ENCODE measurements at regions not wholly inside any gene's neighbourhood (a gene's known extent, or its start where the extent isn't known, plus 50 kb on each side); places are given as distances from the start of the nearest gene placed in this dataset.

DNA sequence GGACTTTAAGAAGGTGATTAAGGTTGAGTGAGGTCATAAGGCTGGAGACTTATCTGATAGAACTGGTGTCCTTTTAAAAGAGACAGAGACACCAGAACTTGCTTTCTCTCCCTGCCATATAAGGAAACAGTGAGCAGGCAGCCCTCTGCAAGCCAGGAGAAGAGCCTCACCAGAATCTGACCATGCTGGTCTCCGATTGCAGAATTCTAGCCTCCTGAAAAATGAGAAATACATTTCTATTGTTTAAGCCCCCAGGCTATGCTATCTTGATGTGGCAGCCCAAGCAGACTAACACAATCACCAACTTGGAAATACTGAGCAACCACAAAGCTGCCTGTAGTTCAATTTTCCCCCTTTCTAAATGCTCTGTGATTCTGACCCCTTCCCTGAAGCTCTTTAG lies 161.4 kb upstream of the RARB start:
- Histone ChIP-seq H4K20me1 (ENCODE audit: insufficient read depth, low read length) (no peaks in the 10 kb centered on the region), H2AFZ (ENCODE audit: low read length) (no peak overlapping the region), H3K27me3 (ENCODE audit: insufficient read depth, low read length) (no peaks in the 10 kb centered on the region)

DNA sequence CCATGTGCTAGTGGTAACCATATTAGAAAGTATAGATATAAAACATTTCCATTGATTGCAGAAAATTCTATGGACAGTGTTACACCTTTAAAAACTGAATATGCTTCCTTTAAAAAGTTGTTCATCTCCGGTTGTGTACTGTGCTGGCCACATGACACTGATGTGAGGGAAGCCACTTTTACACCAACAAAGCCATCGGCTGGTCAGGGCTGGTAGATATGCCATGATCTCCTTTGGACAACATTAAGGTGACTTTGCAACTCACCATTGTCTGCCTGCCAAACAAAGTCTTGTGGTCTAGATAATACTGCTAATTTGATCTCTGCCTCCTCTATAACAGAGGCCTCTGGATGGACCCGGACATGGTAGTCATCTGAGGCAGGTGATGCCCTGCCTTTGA lies 156.0 kb upstream of the RARB start:
- no peak overlapping the region for H3K4me2 ChIP-seq (ENCODE audit: insufficient read depth, low read length)

More for the DNA sequence above, 161.4 kb upstream of the RARB start:
- DNase-seq (ENCODE audit: insufficient read length, low spot score, missing footprints), result no peak
- Histone ChIP-seq H3K36me3 (ENCODE audit: insufficient read depth, low read length) (no peaks in the 10 kb centered on the region), H3K4me2 (ENCODE audit: insufficient read depth, low read length) (no peak overlapping the region), H3K4me1 (ENCODE audit: insufficient read depth, low read length) (no peaks in the 10 kb centered on the region), H3K79me2 (ENCODE audit: insufficient read depth, low read length) (no peaks in the 10 kb centered on the region), H3K4me3 (ENCODE audit: insufficient read depth, low read length) (no peak overlapping the region), H3K9me3 (ENCODE audit: low read depth, low read length) (no peaks in the 10 kb centered on the region), H3K27ac (ENCODE audit: low read depth, low read length) (no peak overlapping the region)
- TF ChIP-seq CTCF (IDR thresholded peaks at IDR 0.05; ENCODE audit: extremely low read depth, low read depth, low read length), result no peak

DNA sequence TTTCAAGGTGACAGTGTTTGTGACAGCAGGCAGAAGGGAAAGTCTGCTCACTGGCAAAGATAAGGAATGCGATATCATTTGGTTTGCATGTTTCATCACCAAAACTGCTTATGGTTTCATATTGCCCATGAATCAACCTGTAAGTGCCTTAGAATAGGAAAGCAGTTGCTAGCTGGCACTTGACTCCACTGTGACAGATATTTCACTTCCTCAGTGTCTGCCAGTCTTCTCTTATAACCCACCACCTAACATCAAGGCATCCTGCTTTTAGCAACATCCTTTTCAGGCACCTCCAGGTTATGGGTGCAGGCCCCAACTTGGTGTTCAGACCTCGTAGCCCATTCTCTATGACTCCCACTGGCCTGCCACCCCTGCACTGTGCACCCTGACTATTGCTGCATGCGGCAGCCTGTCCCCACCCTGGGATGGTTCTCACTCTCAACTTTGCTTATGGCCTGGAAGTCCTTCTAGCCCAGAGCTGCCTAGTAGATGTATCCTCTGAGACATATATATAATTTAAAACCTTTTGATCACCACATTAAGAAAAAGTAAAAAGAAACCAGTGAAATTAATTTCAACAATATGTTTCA lies 154.4 kb upstream of the RARB start:
- no peaks in the 10 kb centered on the region for H3K79me2 ChIP-seq (ENCODE audit: insufficient read depth, low read length)
- no peaks in the 10 kb centered on the region for H4K20me1 ChIP-seq (ENCODE audit: insufficient read depth, low read length)
- H3K36me3 ChIP-seq (ENCODE audit: insufficient read depth, low read length), result no peaks in the 10 kb centered on the region
- H3K9me3 ChIP-seq (ENCODE audit: low read depth, low read length), result no peaks in the 10 kb centered on the region
- H3K4me1 ChIP-seq (ENCODE audit: insufficient read depth, low read length), result no peaks in the 10 kb centered on the region
- DNase-seq (ENCODE audit: insufficient read length, low spot score, missing footprints), result no peak
- H3K27ac ChIP-seq (ENCODE audit: low read depth, low read length), result no peak overlapping the region
- H3K4me3 ChIP-seq (ENCODE audit: insufficient read depth, low read length), result no peak overlapping the region
- H3K27me3 ChIP-seq (ENCODE audit: insufficient read depth, low read length), result no peaks in the 10 kb centered on the region
- no peak overlapping the region for H2AFZ ChIP-seq (ENCODE audit: low read length)
- no peak overlapping the region for H3K4me2 ChIP-seq (ENCODE audit: insufficient read depth, low read length)
- TF ChIP-seq CTCF (IDR thresholded peaks at IDR 0.05; ENCODE audit: extremely low read depth, low read depth, low read length), result no peak

More for the DNA sequence above, 156.0 kb upstream of the RARB start:
- Histone ChIP-seq H2AFZ (ENCODE audit: low read length) (no peak overlapping the region), H4K20me1 (ENCODE audit: insufficient read depth, low read length) (no peaks in the 10 kb centered on the region), H3K36me3 (ENCODE audit: insufficient read depth, low read length) (no peaks in the 10 kb centered on the region), H3K79me2 (ENCODE audit: insufficient read depth, low read length) (no peaks in the 10 kb centered on the region), H3K9me3 (ENCODE audit: low read depth, low read length) (no peaks in the 10 kb centered on the region), H3K27me3 (ENCODE audit: insufficient read depth, low read length) (no peaks in the 10 kb centered on the region), H3K4me1 (ENCODE audit: insufficient read depth, low read length) (no peaks in the 10 kb centered on the region), H3K27ac (ENCODE audit: low read depth, low read length) (no peak overlapping the region), H3K4me3 (ENCODE audit: insufficient read depth, low read length) (no peak overlapping the region)
- no peak for DNase-seq (ENCODE audit: insufficient read length, low spot score, missing footprints)
- TF ChIP-seq CTCF (IDR thresholded peaks at IDR 0.05; ENCODE audit: extremely low read depth, low read depth, low read length), result no peak

DNA sequence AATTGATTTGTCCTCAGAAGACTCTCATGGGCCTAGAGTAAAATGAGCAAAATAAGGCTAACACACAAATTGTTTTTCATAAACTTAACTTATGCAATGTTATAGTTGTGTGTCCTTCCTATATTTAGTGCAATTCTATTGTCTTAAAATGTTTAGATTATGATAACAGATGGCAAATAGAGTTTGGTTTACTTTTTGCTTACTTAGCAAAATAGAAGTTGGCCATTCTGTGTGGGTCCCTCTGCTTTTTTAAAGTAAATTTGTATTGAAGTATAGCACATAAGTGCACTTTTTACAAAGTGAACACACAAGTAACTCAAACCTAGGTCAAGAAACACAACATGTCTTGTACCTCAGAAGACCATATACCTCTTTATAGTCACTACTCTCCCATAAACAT lies 150.6 kb upstream of the RARB start:
- Histone ChIP-seq H3K4me1 (ENCODE audit: insufficient read depth, low read length) (no peaks in the 10 kb centered on the region), H4K20me1 (ENCODE audit: insufficient read depth, low read length) (no peaks in the 10 kb centered on the region), H3K79me2 (ENCODE audit: insufficient read depth, low read length) (no peaks in the 10 kb centered on the region), H3K27ac (ENCODE audit: low read depth, low read length) (no peak overlapping the region), H3K4me2 (ENCODE audit: insufficient read depth, low read length) (no peak overlapping the region), H3K36me3 (ENCODE audit: insufficient read depth, low read length) (no peaks in the 10 kb centered on the region), H3K4me3 (ENCODE audit: insufficient read depth, low read length) (no peak overlapping the region), H3K9me3 (ENCODE audit: low read depth, low read length) (no peaks in the 10 kb centered on the region), H3K27me3 (ENCODE audit: insufficient read depth, low read length) (no peaks in the 10 kb centered on the region), H2AFZ (ENCODE audit: low read length) (no peak overlapping the region)
- DNase-seq (ENCODE audit: insufficient read length, low spot score, missing footprints), result no peak
- no peak for TF ChIP-seq CTCF (IDR thresholded peaks at IDR 0.05; ENCODE audit: extremely low read depth, low read depth, low read length)
